SK-N-SH (cell line): ENCODE measurements at regions not wholly inside any gene's neighbourhood (a gene's known extent, or its start where the extent isn't known, plus 50 kb on each side); places are given as distances from the start of the nearest gene placed in this dataset.

Experiments used
- CTCF ChIA-PET: fragments of 300-600, 350-600 bp; formaldehyde crosslinking; extraction: SDS; loops from one replicate; lab custom pipeline; 2021; lab: Yijun Ruan, JAX
- POLR2A ChIA-PET: fragments of 350-600 bp; sonication (Branson Sonifier 250); formaldehyde crosslinking; extraction: SDS; loops from one replicate; lab custom pipeline; 2020; ENCODE audit warnings: antibody characterized with exemption, inconsistent platforms; lab: Yijun Ruan, JAX
- DNase-seq: peaks from one replicate; pipeline ENCODE4 v3.0.0; 2012
- H2AFZ ChIP-seq: fragments of 200-600 bp; sonication (generic); 2 replicates; pipeline ENCODE4 v1.8.1; 2016; ENCODE audit warnings: antibody characterized with exemption, mild to moderate bottlenecking, low read depth
- H3F3A ChIP-seq: fragments of 200-600 bp; sonication (generic); replicated peaks from 2 replicates; pipeline ENCODE3; 2016; ENCODE audit warnings: antibody characterized with exemption, mild to moderate bottlenecking; ENCODE audit not compliant: insufficient read depth
- H3K27ac ChIP-seq, 2 experiments: fragments of 200-500 bp in 1 of 2; fragments of 200-600 bp in 1 of 2; sonication (Bioruptor generic) in 1 of 2; sonication (generic), shearing (Covaris generic) in 1 of 2; 2 replicates each; pipeline versions ENCODE4 v1.5.1 to v1.6.1; 2014 to 2016; ENCODE audit warnings: low read depth in 2 of 2, inconsistent platforms in 1 of 2, low read length in 1 of 2, mild to moderate bottlenecking in 1 of 2, mixed read lengths in 1 of 2
- H3K27me3 ChIP-seq: fragments of 200-600 bp; sonication (generic), shearing (Covaris generic); 2 replicates; pipeline ENCODE4 v1.6.1; 2016; ENCODE audit warnings: mixed run types; ENCODE audit not compliant: insufficient read depth
- H3K36me3 ChIP-seq, 2 experiments: fragments of 200-500 bp in 1 of 2; fragments of 200-600 bp in 1 of 2; sonication (Bioruptor generic) in 1 of 2; sonication (generic) in 1 of 2; replicated peaks in 1 of 2; 2 replicates each; pipeline versions ENCODE3 to v1.5.1; 2014 to 2016; ENCODE audit warnings: low read length in 1 of 2, mild to moderate bottlenecking in 1 of 2; ENCODE audit not compliant: insufficient read depth in 2 of 2, control insufficient read depth in 1 of 2
- H3K4me1 ChIP-seq, 2 experiments: fragments of 200-500 bp in 1 of 2; fragments of 200-600 bp in 1 of 2; sonication (Bioruptor generic) in 1 of 2; sonication (generic), shearing (Covaris generic) in 1 of 2; 2 replicates each; pipeline versions ENCODE4 v1.5.1 to v1.6.1; 2014 to 2016; ENCODE audit warnings: low read depth in 1 of 2, low read length in 1 of 2, mixed run types in 1 of 2; ENCODE audit not compliant: insufficient read depth in 2 of 2, control insufficient read depth in 1 of 2
- H3K4me2 ChIP-seq: fragments of 200-600 bp; sonication (generic), shearing (Covaris generic); 2 replicates; pipeline ENCODE4 v1.6.1; 2017; ENCODE audit warnings: mixed run types
- H3K4me3 ChIP-seq, 2 experiments: fragments of 200-500 bp in 1 of 2; fragments of 200-600 bp in 1 of 2; sonication (Bioruptor generic) in 1 of 2; sonication (generic), shearing (Covaris generic) in 1 of 2; 2 replicates each; pipeline versions ENCODE4 v1.5.1 to v1.8.1; 2014 to 2016; ENCODE audit warnings: low read depth in 2 of 2, inconsistent platforms in 1 of 2, low read length in 1 of 2, mild to moderate bottlenecking in 1 of 2, mixed read lengths in 1 of 2, moderate library complexity in 1 of 2
- H3K79me2 ChIP-seq: fragments of 200-600 bp; sonication (generic); 2 replicates; pipeline ENCODE4 v1.8.1; 2017; ENCODE audit warnings: mild to moderate bottlenecking; ENCODE audit not compliant: insufficient read depth
- H3K9ac ChIP-seq: fragments of 200-600 bp; sonication (generic); 2 replicates; pipeline ENCODE4 v1.6.1; 2017; ENCODE audit warnings: mixed run types
- H3K9me2 ChIP-seq: fragments of 200-600 bp; sonication (generic); 2 replicates; pipeline ENCODE4 v1.6.1; 2017; ENCODE audit warnings: mixed run types
- H3K9me3 ChIP-seq: fragments of 200-600 bp; sonication (generic); 2 replicates; pipeline ENCODE4 v1.6.1; 2017; ENCODE audit warnings: mixed run types, mild to moderate bottlenecking, moderate library complexity
- H4K20me1 ChIP-seq: fragments of 200-600 bp; sonication (generic); 2 replicates; pipeline ENCODE4 v1.6.1; 2017; ENCODE audit warnings: mild to moderate bottlenecking, mixed run types; ENCODE audit not compliant: insufficient read depth
- ELF1 ChIP-seq: IDR thresholded peaks from 2 replicates; pipeline ENCODE4 v1.4.0; 2012
- EZH2phosphoT487 ChIP-seq: fragments of 200-600 bp; sonication (generic); IDR thresholded peaks from 2 replicates; pipeline ENCODE4 v1.6.1; 2017; ENCODE audit warnings: low read depth, mixed run types, mild to moderate bottlenecking, antibody characterized with exemption, moderate library complexity, borderline replicate concordance
- FOXM1 ChIP-seq: IDR thresholded peaks from 2 replicates; pipeline ENCODE4 v1.4.0; 2012; ENCODE audit warnings: low read depth, mild to moderate bottlenecking
- GATA2 ChIP-seq: sonication (generic); formaldehyde crosslinking; IDR thresholded peaks from 2 replicates; pipeline ENCODE4 v1.5.0; 2020; ENCODE audit warnings: mild to moderate bottlenecking, missing genetic modification reagents
- JUND ChIP-seq: IDR thresholded peaks from 2 replicates; pipeline ENCODE4 v1.4.0; 2012
- MEF2A ChIP-seq: IDR thresholded peaks from 2 replicates; pipeline ENCODE4 v1.4.0; 2012; ENCODE audit warnings: low read depth, borderline replicate concordance
- MXI1 ChIP-seq: IDR thresholded peaks from 2 replicates; pipeline ENCODE4 v1.6.1; 2012; ENCODE audit warnings: mild to moderate bottlenecking, low read depth, low read length, improper control_type of control experiment
- NFIC ChIP-seq: IDR thresholded peaks from 2 replicates; pipeline ENCODE4 v1.4.0; 2012; ENCODE audit warnings: borderline replicate concordance
- POLR2AphosphoS5 ChIP-seq: IDR thresholded peaks from 2 replicates; pipeline ENCODE4 v1.6.1; 2012; ENCODE audit warnings: low read depth, low read length
- RCOR1 ChIP-seq: fragments of 150-350 bp; IDR thresholded peaks from 2 replicates; pipeline ENCODE4 v1.6.1; 2017; ENCODE audit warnings: antibody characterized with exemption, low read length
- RXRA ChIP-seq: IDR thresholded peaks from 2 replicates; pipeline ENCODE4 v1.4.0; 2012; ENCODE audit warnings: low read depth, mild to moderate bottlenecking, borderline replicate concordance
- SIN3A ChIP-seq: IDR thresholded peaks from 2 replicates; pipeline ENCODE4 v1.6.1; 2012; ENCODE audit warnings: low read depth, mild to moderate bottlenecking, low read length, moderate library complexity, borderline replicate concordance
- SMC3 ChIP-seq: IDR thresholded peaks from 2 replicates; pipeline ENCODE4 v1.6.1; 2012; ENCODE audit warnings: low read depth, low read length, improper control_type of control experiment
- YY1 ChIP-seq: IDR thresholded peaks from 2 replicates; pipeline ENCODE4 v1.4.0; 2012; ENCODE audit warnings: low read depth, mild to moderate bottlenecking
- WGBS: methylation state at CpG from one replicate; pipeline ENCODE4 v1.1.6; 2017; ENCODE audit warnings: low lambda C conversion rate; 5-methylcytosine and 5-hydroxymethylcytosine counted together
- TF ChIP-seq, protein P1 (sequence below): IDR thresholded peaks from 2 replicates; pipeline ENCODE4 v1.4.0; 2012; ENCODE audit warnings: low read depth
- TF ChIP-seq, protein P2 (sequence below): IDR thresholded peaks from 2 replicates; pipeline ENCODE4; 2012

DNA sequence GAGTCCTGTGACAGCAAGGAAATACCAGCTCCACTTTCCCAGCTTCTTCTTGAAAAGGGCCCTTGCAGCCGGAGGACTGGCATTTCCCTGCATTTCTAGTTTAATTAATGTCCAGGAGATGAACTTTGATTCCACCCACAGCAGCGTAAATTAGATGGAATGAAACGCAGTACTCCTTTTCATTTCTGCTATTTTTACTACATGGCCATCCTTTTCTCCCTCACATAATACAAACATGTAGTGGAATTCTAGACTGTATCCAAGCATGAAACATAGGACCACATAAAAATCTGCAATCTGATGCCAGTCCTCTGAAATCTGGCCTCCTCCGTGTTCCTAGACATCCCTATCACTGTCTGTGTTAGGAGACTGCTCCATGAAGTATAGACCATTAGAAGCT, 403.2 kb downstream of the NR2F2 start:
- Histone ChIP-seq H4K20me1 (no peaks in the 10 kb centered on the region), H3K9me2 (no peaks in the 10 kb centered on the region), H3K9me3 (no peaks in the 10 kb centered on the region), H2AFZ (no peak overlapping the region), H3K4me2 (no peak overlapping the region), H3K36me3 (no peaks in the 10 kb centered on the region), H3K4me3 (no peak overlapping the region), H3K27ac (no peak overlapping the region), H3K4me1 (no peaks in the 10 kb centered on the region), H3F3A (no peaks in the 10 kb centered on the region), H3K27me3 (no peaks in the 10 kb centered on the region), H3K79me2 (no peaks in the 10 kb centered on the region), H3K9ac (no peak overlapping the region)
- no peak for DNase-seq
- 12% methylated on average over 4 of the region's 4 CpGs for WGBS
- no peak for TF ChIP-seq JUND
- TF ChIP-seq RXRA: no peak
- CTCF ChIA-PET: interaction anchor here (0.6 kb wide), 1 partner anchor 15 kb away, joined by 3 read pairs; no protein-coding TSS in a partner anchor
- POLR2A ChIA-PET: no interaction called here

DNA sequence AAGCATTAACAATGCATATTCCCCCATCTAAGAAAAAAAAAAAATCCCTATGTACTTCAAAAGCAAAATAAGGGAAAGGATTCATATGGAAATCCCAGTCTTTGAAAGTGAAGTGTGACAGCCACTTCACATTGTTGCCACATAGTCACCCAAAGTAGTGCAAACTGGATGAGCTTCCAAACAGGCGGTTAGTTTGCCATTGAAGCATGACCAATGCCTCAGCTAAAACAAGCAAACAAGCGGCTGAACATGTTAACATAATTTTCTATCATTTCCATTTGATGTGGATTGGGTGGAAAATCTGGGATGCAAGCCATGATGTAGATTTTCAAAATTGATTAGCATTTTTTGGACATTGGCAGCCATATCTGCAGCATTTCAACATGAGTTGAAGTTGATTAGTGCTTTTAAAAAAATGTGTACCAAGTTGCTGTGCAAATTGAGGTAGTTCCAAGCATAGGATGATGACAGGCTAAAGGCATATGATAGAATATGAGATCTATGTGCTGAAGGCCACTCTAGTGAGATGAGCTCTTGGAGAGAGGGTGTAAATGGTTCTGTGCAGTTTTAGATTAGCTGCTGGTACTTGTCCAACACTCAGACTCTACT, 405.2 kb downstream of the NR2F2 start:
- 3% methylated on average over 2 of the region's 2 CpGs for WGBS
- Histone ChIP-seq H2AFZ (no peak overlapping the region), H3K9me3 (no peaks in the 10 kb centered on the region; the same call in 1 of the 2 replicates), H3K9ac (no peak overlapping the region), H4K20me1 (no peaks in the 10 kb centered on the region), H3K4me3 (no peak overlapping the region), H3K27me3 (no peaks in the 10 kb centered on the region), H3K9me2 (no peaks in the 10 kb centered on the region), H3K4me2 (no peak overlapping the region), H3K36me3 (no peaks in the 10 kb centered on the region), H3K27ac (no peak overlapping the region), H3K4me1 (no peaks in the 10 kb centered on the region), H3F3A (no peaks in the 10 kb centered on the region), H3K79me2 (no peaks in the 10 kb centered on the region)
- no peak for DNase-seq
- no peak for TF ChIP-seq SMC3
- no peak for TF ChIP-seq ELF1
- TF ChIP-seq GATA2: no peak
- no peak for TF ChIP-seq POLR2AphosphoS5
- no peak for TF ChIP-seq JUND
- TF ChIP-seq, protein P1, sequence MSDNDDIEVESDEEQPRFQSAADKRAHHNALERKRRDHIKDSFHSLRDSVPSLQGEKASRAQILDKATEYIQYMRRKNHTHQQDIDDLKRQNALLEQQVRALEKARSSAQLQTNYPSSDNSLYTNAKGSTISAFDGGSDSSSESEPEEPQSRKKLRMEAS: no peak
- no peak for TF ChIP-seq FOXM1
- no peak for TF ChIP-seq NFIC
- no peak for TF ChIP-seq SIN3A
- TF ChIP-seq YY1: no peak
- TF ChIP-seq RCOR1: no peak
- TF ChIP-seq, protein P2, sequence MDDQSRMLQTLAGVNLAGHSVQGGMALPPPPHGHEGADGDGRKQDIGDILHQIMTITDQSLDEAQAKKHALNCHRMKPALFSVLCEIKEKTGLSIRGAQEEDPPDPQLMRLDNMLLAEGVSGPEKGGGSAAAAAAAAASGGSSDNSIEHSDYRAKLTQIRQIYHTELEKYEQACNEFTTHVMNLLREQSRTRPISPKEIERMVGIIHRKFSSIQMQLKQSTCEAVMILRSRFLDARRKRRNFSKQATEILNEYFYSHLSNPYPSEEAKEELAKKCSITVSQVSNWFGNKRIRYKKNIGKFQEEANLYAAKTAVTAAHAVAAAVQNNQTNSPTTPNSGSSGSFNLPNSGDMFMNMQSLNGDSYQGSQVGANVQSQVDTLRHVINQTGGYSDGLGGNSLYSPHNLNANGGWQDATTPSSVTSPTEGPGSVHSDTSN: no peak
- no peak for TF ChIP-seq MXI1
- no peak for TF ChIP-seq MEF2A
- TF ChIP-seq EZH2phosphoT487: no peak
- POLR2A ChIA-PET: no interaction called here
- CTCF ChIA-PET: no interaction called here
